HepG2 (cell line): ENCODE measurements at regions not wholly inside any gene's neighbourhood (a gene's known extent, or its start where the extent isn't known, plus 50 kb on each side); places are given as distances from the start of the nearest gene placed in this dataset.

Source experiments
- ATAC-seq: fragments of 200-7000 bp; cut with Tn5 transposase; 3 replicates; pipeline ENCODE4 v1.9.1; 2020; ENCODE audit warnings: mild to moderate bottlenecking, moderate library complexity
- BruUV-seq: library from RNA; stranded (reverse); fragments of 400-500 nt; replicated peaks from 2 replicates; lab custom pipeline; 2021; lab: Mats Ljungman, UMichigan
- CTCF ChIA-PET: fragments of 300-600 bp; formaldehyde crosslinking; extraction: SDS; loops from one replicate; lab custom pipeline; 2021; ENCODE audit warnings: low total read pairs, inconsistent platforms, low intra/inter-chr PET ratio; lab: Yijun Ruan, JAX
- POLR2A ChIA-PET: fragments of 350-600 bp; sonication (Branson Sonifier 250); formaldehyde crosslinking; loops from one replicate; lab custom pipeline; 2020; ENCODE audit warnings: antibody characterized with exemption, inconsistent platforms; lab: Yijun Ruan, JAX
- DNase-seq: peaks from one replicate; pipeline ENCODE4 v3.0.0-alpha.2; 2015; ENCODE audit warnings: low spot score
- FAIRE-seq: peaks from 3 replicates; lab custom pipeline; 2011; peaks lifted over from hg19 to GRCh38; lab: Jason Lieb, UNC
- H2AFZ ChIP-seq: one replicate; pipeline ENCODE4 v1.6.1; 2011; ENCODE audit warnings: low read length, inconsistent platforms
- H3K27ac ChIP-seq: fragments of 300-600 bp; 3 replicates; pipeline ENCODE4 v1.8.0; 2011; ENCODE audit warnings: mixed run types, mild to moderate bottlenecking, mixed read lengths, low read length, inconsistent platforms; ENCODE audit not compliant: insufficient read depth; ENCODE audit errors: extremely low read length
- H3K27me3 ChIP-seq, 2 experiments: fragments of 200-600 bp in 1 of 2; 2 replicates in 1 of 2; 3 replicates in 1 of 2; pipeline versions ENCODE4 v1.6.0 to v1.8.0; 2011; ENCODE audit warnings: low read length in 2 of 2, mild to moderate bottlenecking in 2 of 2, moderate library complexity in 2 of 2, inconsistent platforms in 1 of 2; ENCODE audit not compliant: insufficient read depth in 2 of 2, control insufficient read depth in 1 of 2
- H3K36me3 ChIP-seq, 2 experiments: fragments of 200-600 bp in 1 of 2; replicated peaks in 1 of 2; 2 replicates in 1 of 2; 3 replicates in 1 of 2; pipeline versions ENCODE4 v1.5.1 to v1.8.0; 2011; ENCODE audit warnings: low read length in 2 of 2, inconsistent platforms in 1 of 2; ENCODE audit not compliant: insufficient read depth in 2 of 2, control insufficient read depth in 1 of 2
- H3K4me1 ChIP-seq: 2 replicates; pipeline ENCODE4 v1.5.1; 2012; ENCODE audit warnings: low read length, inconsistent platforms; ENCODE audit not compliant: insufficient read depth
- H3K4me2 ChIP-seq: 2 replicates; pipeline ENCODE4 v1.6.0; 2011; ENCODE audit warnings: low read depth, low read length, inconsistent platforms
- H3K4me3 ChIP-seq, 3 experiments: fragments of 200-600 bp in 1 of 3; sonication (generic), shearing (Covaris generic) in 1 of 3; replicated peaks in 1 of 3; 2 replicates each; pipeline ENCODE4 v1.5.1; 2011 to 2016; ENCODE audit warnings: low read length in 3 of 3, inconsistent platforms in 2 of 3, low read depth in 2 of 3, mild to moderate bottlenecking in 2 of 3, control low read depth in 1 of 3, mixed read lengths in 1 of 3; ENCODE audit not compliant: insufficient read depth in 1 of 3
- H3K79me2 ChIP-seq: one replicate; pipeline ENCODE4 v1.6.1; 2011; ENCODE audit warnings: low read length, inconsistent platforms; ENCODE audit not compliant: insufficient read depth
- H3K9ac ChIP-seq: 2 replicates; pipeline ENCODE4 v1.6.0; 2011; ENCODE audit warnings: mild to moderate bottlenecking, low read depth, low read length, inconsistent platforms; ENCODE audit not compliant: insufficient read depth
- H3K9me3 ChIP-seq: 2 replicates; pipeline ENCODE4 v1.5.1; 2012; ENCODE audit warnings: mild to moderate bottlenecking, low read length
- H4K20me1 ChIP-seq: 2 replicates; pipeline ENCODE4 v1.6.0; 2011; ENCODE audit warnings: inconsistent platforms, mild to moderate bottlenecking, low read length, moderate library complexity; ENCODE audit not compliant: insufficient read depth
- ARID3A ChIP-seq: IDR thresholded peaks from 2 replicates; pipeline ENCODE4 v1.6.1; 2012; ENCODE audit warnings: low read depth, low read length, improper control_type of control experiment
- CBX2 ChIP-seq, 2 experiments: fragments of 200-600 bp in 1 of 2; sonication (generic); formaldehyde crosslinking in 1 of 2; IDR thresholded peaks; 2 replicates each; pipeline versions ENCODE4 v1.7.0 to v1.8.1; 2018 to 2022; ENCODE audit warnings: low read depth in 2 of 2, low read length in 1 of 2, mild to moderate bottlenecking in 1 of 2, missing genetic modification reagents in 1 of 2
- CEBPZ ChIP-seq: IDR thresholded peaks from 2 replicates; pipeline ENCODE4 v1.6.1; 2012; ENCODE audit warnings: low read length, improper control_type of control experiment
- CENPT ChIP-seq: sonication (generic); formaldehyde crosslinking; IDR thresholded peaks from 2 replicates; pipeline ENCODE4 v1.8.0; 2022; ENCODE audit warnings: low read depth, mild to moderate bottlenecking, moderate library complexity, missing genetic modification reagents
- CSRNP1 ChIP-seq: sonication (generic); formaldehyde crosslinking; IDR thresholded peaks from 2 replicates; pipeline ENCODE4 v1.8.1; 2023; ENCODE audit warnings: mild to moderate bottlenecking, missing genetic modification reagents
- GATAD1 ChIP-seq: IDR thresholded peaks from 2 replicates; pipeline ENCODE4 v1.6.1; 2016; ENCODE audit warnings: missing genetic modification reagents, missing compliant biosample characterization
- GATAD2A ChIP-seq: IDR thresholded peaks from 2 replicates; pipeline ENCODE4 v1.6.1; 2016
- HNRNPK ChIP-seq: fragments of 200-400 bp; formaldehyde crosslinking; IDR thresholded peaks from 2 replicates; pipeline ENCODE4 v1.6.1; 2018; ENCODE audit warnings: low read length, low read depth, moderate library complexity, mild to moderate bottlenecking; ENCODE audit not compliant: poor library complexity, severe bottlenecking
- ISX ChIP-seq: sonication (generic); formaldehyde crosslinking; conservative IDR thresholded peaks from 2 replicates; pipeline ENCODE4 v1.5.0; 2020; ENCODE audit warnings: missing genetic modification reagents
- NR0B2 ChIP-seq: sonication (generic); formaldehyde crosslinking; IDR thresholded peaks from 2 replicates; pipeline ENCODE4 v1.4.0; 2020; ENCODE audit warnings: mild to moderate bottlenecking, missing genetic modification reagents
- RFXANK ChIP-seq: IDR thresholded peaks from 2 replicates; pipeline ENCODE4 v1.6.1; 2016
- SMARCE1 ChIP-seq: fragments of 450-650 bp; IDR thresholded peaks from 2 replicates; pipeline ENCODE4 v1.6.1; 2017; ENCODE audit warnings: borderline replicate concordance
- STAT5B ChIP-seq: sonication (generic); formaldehyde crosslinking; IDR thresholded peaks from 2 replicates; pipeline ENCODE4 v1.4.0; 2020; ENCODE audit warnings: missing genetic modification reagents
- TP53 ChIP-seq: sonication (generic); formaldehyde crosslinking; conservative IDR thresholded peaks from 2 replicates; pipeline ENCODE4 v1.4.0; 2020; ENCODE audit warnings: missing genetic modification reagents
- ZNF432 ChIP-seq: sonication (generic); formaldehyde crosslinking; IDR thresholded peaks from 2 replicates; pipeline ENCODE4 v1.5.0; 2020; ENCODE audit warnings: missing genetic modification reagents, mild to moderate bottlenecking, borderline replicate concordance
- ZNF598 ChIP-seq: sonication (generic); formaldehyde crosslinking; IDR thresholded peaks from 2 replicates; pipeline ENCODE4 v1.5.1; 2020; ENCODE audit warnings: mild to moderate bottlenecking, missing genetic modification reagents, borderline replicate concordance
- ZNF616 ChIP-seq: sonication (generic); formaldehyde crosslinking; IDR thresholded peaks from 2 replicates; pipeline ENCODE4 v1.5.0; 2020; ENCODE audit warnings: low read depth, mild to moderate bottlenecking, missing genetic modification reagents
- ZNF704 ChIP-seq: sonication (generic); formaldehyde crosslinking; IDR thresholded peaks from 2 replicates; pipeline ENCODE4 v1.8.1; 2023; ENCODE audit warnings: mild to moderate bottlenecking, inconsistent platforms, moderate library complexity, missing genetic modification reagents, borderline replicate concordance
- WGBS: methylation state at CpG from one replicate; pipeline ENCODE4 v1.1.6; 2017; ENCODE audit warnings: low lambda C conversion rate; 5-methylcytosine and 5-hydroxymethylcytosine counted together
- in situ Hi-C: cut with HindIII; loops from 2 replicates; pipeline ENCODE4 v1.10.0; 2017; ENCODE audit warnings: low pct_unique_long_range_greater_than_20kb; ENCODE audit not compliant: extremely low pct_ligation_motif_present
- intact Hi-C: fragments of 100-400 bp; cut with micrococcal nuclease; formaldehyde crosslinking; loops from one replicate; pipeline ENCODE4 v1.10.0; 2022; ENCODE audit not compliant: unreplicated experiment

- Histone ChIP-seq H3K4me3 (no peak overlapping the region), H3K4me1 (no peaks in the 10 kb centered on the region), H3K9ac (no peak overlapping the region), H3K27ac (no peak overlapping the region), H3K27me3 (no peaks in the 10 kb centered on the region), H3K36me3 (no peaks in the 10 kb centered on the region), H2AFZ (no peak overlapping the region), H3K79me2 (no peaks in the 10 kb centered on the region), H3K4me2 (no peak overlapping the region), H4K20me1 (no peaks in the 10 kb centered on the region), H3K9me3 (no peaks in the 10 kb centered on the region)
- WGBS, result 79% methylated on average over 29 of the region's 34 CpGs
- ATAC-seq (no peak), DNase-seq (no peak), FAIRE-seq (no peak)
- no TSS peak for BruUV-seq
- intact Hi-C loops, result loop anchor here (2.0 kb wide), 1 partner anchor 21 kb away; no protein-coding TSS in a partner anchor
- POLR2A ChIA-PET, result no interaction called here
- in situ Hi-C loops, result no loop called here
- CTCF ChIA-PET, result no interaction called here
- TF ChIP-seq CBX2 (IDR thresholded peaks at IDR 0.05; ENCODE audit: low read depth, low read length) (no peak), CBX2 (CRISPR knock-in tag; IDR thresholded peaks at IDR 0.05; ENCODE audit: low read depth) (no peak), NR0B2 (no peak), HNRNPK (no peak), GATAD2A (no peak), ARID3A (no peak), SMARCE1 (no peak), ZNF598 (CRISPR knock-in tag) (no peak), TP53 (no peak), CENPT (CRISPR knock-in tag) (no peak), GATAD1 (CRISPR knock-in tag) (no peak), ZNF616 (no peak), ZNF432 (CRISPR knock-in tag) (no peak), ISX (CRISPR knock-in tag) (no peak), RFXANK (no peak), STAT5B (CRISPR knock-in tag) (no peak), CEBPZ (no peak), CSRNP1 (CRISPR knock-in tag) (no peak), ZNF704 (CRISPR knock-in tag) (no peak)
These were observed 80.8 kb upstream of the EYS start for GRCh38 chr6:65787787-65788186.
